ENCODE measurements at regions not wholly inside any gene's neighbourhood (a gene's known extent, or its start where the extent isn't known, plus 50 kb on each side); places are given as distances from the start of the nearest gene placed in this dataset.

DNA sequence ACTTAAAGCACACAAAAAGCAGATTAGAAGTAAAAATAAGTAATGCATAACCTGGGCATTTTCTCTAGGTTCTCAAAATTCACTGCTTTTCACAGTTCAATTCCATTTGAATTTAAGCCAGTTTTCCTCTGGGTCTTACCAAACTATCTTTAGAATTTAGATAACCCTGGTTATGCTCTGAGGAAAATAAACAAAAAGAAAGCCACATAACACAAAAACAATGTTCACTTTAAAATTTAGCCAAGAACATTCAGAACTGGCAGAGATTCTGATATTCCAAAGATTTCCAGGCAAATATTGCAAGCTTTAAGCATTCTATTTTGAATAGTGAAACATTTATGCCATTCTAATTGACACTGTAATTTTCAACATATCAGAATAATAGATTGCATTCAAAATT is 50.7 kb upstream of the PRKG1 start:
- intact Hi-C loops (cut with DNase I): no loop called here
- no peak for DNase-seq
